IMR-90 (cell line): ENCODE measurements at regions not wholly inside any gene's neighbourhood (a gene's known extent, or its start where the extent isn't known, plus 50 kb on each side); places are given as distances from the start of the nearest gene placed in this dataset.

Experiments
- ATAC-seq: fragments of 200-7000 bp; cut with Tn5 transposase; 2 replicates; pipeline ENCODE4 v1.9.1; 2020; ENCODE audit warnings: low read depth, mild to moderate bottlenecking, moderate library complexity
- BruUV-seq: library from RNA; stranded (reverse); fragments of 400-500 nt; replicated peaks from 2 replicates; lab custom pipeline; 2021; lab: Mats Ljungman, UMichigan
- CTCF ChIA-PET: fragments of 300-600 bp; formaldehyde crosslinking; extraction: SDS; loops from one replicate; lab custom pipeline; 2021; ENCODE audit warnings: antibody characterized with exemption; lab: Yijun Ruan, JAX
- POLR2A ChIA-PET: fragments of 300-600 bp; sonication (Branson Sonifier 250); formaldehyde crosslinking; loops from one replicate; lab custom pipeline; 2022; ENCODE audit warnings: antibody characterized with exemption; ENCODE audit not compliant: unreplicated experiment; lab: Charles Lee
- DNase-seq: peaks from one replicate; pipeline ENCODE4 v3.0.0; 2013
- H2AFZ ChIP-seq: replicated peaks from 2 replicates; pipeline ENCODE3; 2013; ENCODE audit warnings: low read length, mild to moderate bottlenecking; ENCODE audit not compliant: poor library complexity
- H2AK5ac ChIP-seq: 2 replicates; pipeline ENCODE4 v1.6.1; 2013; ENCODE audit warnings: low read depth, low read length, inconsistent platforms
- H2AK9ac ChIP-seq: replicated peaks from 2 replicates; pipeline ENCODE3; 2013; ENCODE audit warnings: mild to moderate bottlenecking, low read depth, low read length, moderate library complexity; ENCODE audit not compliant: poor library complexity
- H2BK120ac ChIP-seq: 2 replicates; pipeline ENCODE4 v1.6.1; 2013; ENCODE audit warnings: low read depth, low read length, inconsistent platforms
- H2BK15ac ChIP-seq: 3 replicates; pipeline ENCODE4 v1.6.1; 2013; ENCODE audit warnings: low read depth, low read length, inconsistent platforms
- H2BK20ac ChIP-seq: 2 replicates; pipeline ENCODE4 v1.6.1; 2013; ENCODE audit warnings: low read depth, mild to moderate bottlenecking, inconsistent platforms, low read length, moderate library complexity
- H2BK5ac ChIP-seq: 2 replicates; pipeline ENCODE4 v1.6.1; 2013; ENCODE audit warnings: mild to moderate bottlenecking, low read depth, low read length, inconsistent platforms; ENCODE audit not compliant: poor library complexity, severe bottlenecking
- H3K14ac ChIP-seq: replicated peaks from 2 replicates; pipeline ENCODE4 v1.6.1; 2013; ENCODE audit warnings: low read depth, low read length, inconsistent platforms
- H3K18ac ChIP-seq: 2 replicates; pipeline ENCODE4 v1.6.1; 2013; ENCODE audit warnings: low read depth, low read length, control low read depth
- H3K23ac ChIP-seq: 2 replicates; pipeline ENCODE4 v1.6.1; 2013; ENCODE audit warnings: low read depth, low read length, inconsistent platforms
- H3K27ac ChIP-seq: 2 replicates; pipeline ENCODE4 v1.5.1; 2013; ENCODE audit warnings: mild to moderate bottlenecking, control low read depth, low read length; ENCODE audit not compliant: insufficient read depth
- H3K27me3 ChIP-seq: 2 replicates; pipeline ENCODE4 v1.6.1; 2013; ENCODE audit warnings: low read length; ENCODE audit not compliant: control insufficient read depth, insufficient read depth
- H3K36me3 ChIP-seq: 2 replicates; pipeline ENCODE4 v1.6.1; 2013; ENCODE audit warnings: low read length, mixed read lengths; ENCODE audit not compliant: control insufficient read depth, insufficient read depth
- H3K4ac ChIP-seq: 2 replicates; pipeline ENCODE4 v1.6.1; 2013; ENCODE audit warnings: low read depth, low read length, inconsistent platforms
- H3K4me1 ChIP-seq: 2 replicates; pipeline ENCODE4 v1.6.1; 2013; ENCODE audit warnings: low read length, mixed read lengths; ENCODE audit not compliant: control insufficient read depth, insufficient read depth
- H3K4me2 ChIP-seq: 2 replicates; pipeline ENCODE4 v1.6.1; 2013; ENCODE audit warnings: low read depth, mild to moderate bottlenecking, control low read depth, low read length, moderate library complexity
- H3K4me3 ChIP-seq: 2 replicates; pipeline ENCODE4 v1.5.1; 2013; ENCODE audit warnings: low read depth, mild to moderate bottlenecking, control low read depth, low read length, moderate library complexity; ENCODE audit not compliant: insufficient read depth
- H3K56ac ChIP-seq: 2 replicates; pipeline ENCODE4 v1.6.1; 2013; ENCODE audit warnings: low read length, inconsistent platforms; ENCODE audit not compliant: insufficient read depth; ENCODE audit errors: extremely low read depth
- H3K79me1 ChIP-seq, 2 experiments: 2 replicates each; pipeline ENCODE4 v1.6.1; 2013; ENCODE audit warnings: low read length in 2 of 2, inconsistent platforms in 1 of 2, low read depth in 1 of 2
- H3K9ac ChIP-seq: 2 replicates; pipeline ENCODE4 v1.6.1; 2013; ENCODE audit warnings: low read depth, low read length, control low read depth
- H3K9me1 ChIP-seq: 2 replicates; pipeline ENCODE4 v1.6.1; 2013; ENCODE audit warnings: low read length, inconsistent platforms; ENCODE audit not compliant: insufficient read depth
- H3K9me3 ChIP-seq: 2 replicates; pipeline ENCODE4 v1.6.1; 2013; ENCODE audit warnings: low read length; ENCODE audit not compliant: control insufficient read depth, insufficient read depth
- H4K20me1 ChIP-seq: 2 replicates; pipeline ENCODE4 v1.6.1; 2013; ENCODE audit warnings: low read length, inconsistent platforms; ENCODE audit not compliant: insufficient read depth
- H4K5ac ChIP-seq: 2 replicates; pipeline ENCODE4 v1.6.1; 2013; ENCODE audit warnings: mild to moderate bottlenecking, low read depth, low read length, control low read depth
- H4K8ac ChIP-seq, 2 experiments: 2 replicates each; pipeline ENCODE4 v1.6.1; 2013; ENCODE audit warnings: low read depth in 2 of 2, low read length in 2 of 2, control low read depth in 1 of 2, inconsistent platforms in 1 of 2
- H4K91ac ChIP-seq: 2 replicates; pipeline ENCODE4 v1.6.1; 2013; ENCODE audit warnings: low read depth, low read length, inconsistent platforms; ENCODE audit not compliant: insufficient read depth
- CEBPB ChIP-seq: IDR thresholded peaks from 2 replicates; pipeline ENCODE4 v1.6.1; 2012; ENCODE audit warnings: low read depth, low read length, improper control_type of control experiment
- FOS ChIP-seq: fragments of 150-350 bp; IDR thresholded peaks from 2 replicates; pipeline ENCODE4 v1.6.1; 2016; ENCODE audit warnings: low read depth, low read length
- MXI1 ChIP-seq: IDR thresholded peaks from 2 replicates; pipeline ENCODE4 v1.6.1; 2012; ENCODE audit warnings: low read depth, mild to moderate bottlenecking, low read length, moderate library complexity, borderline replicate concordance
- RAD21 ChIP-seq: IDR thresholded peaks from 2 replicates; pipeline ENCODE4 v1.6.1; 2012; ENCODE audit warnings: low read length, improper control_type of control experiment
- SMC3 ChIP-seq: fragments of 150-350 bp; IDR thresholded peaks from 2 replicates; pipeline ENCODE4 v1.6.1; 2016; ENCODE audit warnings: low read depth, mild to moderate bottlenecking, antibody characterized with exemption, low read length, moderate library complexity
- USF2 ChIP-seq: fragments of 150-350 bp; IDR thresholded peaks from 2 replicates; pipeline ENCODE4 v1.6.1; 2017; ENCODE audit warnings: mild to moderate bottlenecking, antibody characterized with exemption, low read length, low read depth
- WGBS, 2 experiments: methylation state at CpG; one replicate each; pipeline versions ENCODE4 v1.1.5 to v1.1.7; 2013; ENCODE audit warnings: missing lambda C conversion rate in 2 of 2; ENCODE audit not compliant: insufficient read length in 1 of 2; ENCODE audit errors: extremely low coverage in 2 of 2; 5-methylcytosine and 5-hydroxymethylcytosine counted together
- dilution Hi-C: fragments of 300-500 bp; cut with HindIII; formaldehyde crosslinking; loops from one replicate; pipeline ENCODE4 v1.14.3; 2018; ENCODE audit warnings: low sequenced_read_pairs; ENCODE audit not compliant: unreplicated experiment
- in situ Hi-C: fragments of 300-500 bp; cut with MboI; formaldehyde crosslinking; loops from 3 replicates; pipeline ENCODE4 v1.14.3; 2019; ENCODE audit warnings: low sequenced_read_pairs, inconsistent platforms, mixed read lengths
- intact Hi-C: fragments of 100-400 bp; cut with micrococcal nuclease; formaldehyde crosslinking; loops from 2 replicates; pipeline ENCODE4 v1.10.0; 2022

DNA sequence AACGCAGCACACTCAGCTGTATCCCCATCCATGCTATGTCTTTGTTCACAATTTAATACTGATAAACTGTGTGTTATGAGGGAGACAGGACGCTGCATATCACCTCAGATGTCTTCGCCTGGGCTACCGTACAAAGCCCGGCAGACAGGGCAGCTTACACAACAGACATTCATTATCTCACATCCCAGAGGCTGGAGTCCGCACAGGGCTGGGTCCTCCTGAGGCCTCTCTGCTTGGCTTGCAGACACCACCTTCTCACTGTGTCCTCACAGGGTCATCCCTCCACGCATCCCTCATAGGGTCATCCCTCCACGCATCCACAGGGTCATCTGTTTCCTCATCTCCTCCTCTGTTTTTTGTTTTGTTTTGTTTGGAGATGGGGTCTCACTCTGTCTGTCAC is 61.2 kb downstream of the SHANK2 start:
- H4K8ac ChIP-seq: no peak overlapping the region
- H3K9me1 ChIP-seq: no peaks in the 10 kb centered on the region
- H4K20me1 ChIP-seq: no peaks in the 10 kb centered on the region; the same call in 1 of the 2 replicates
- DNase-seq (no peak), ATAC-seq (no peak)
- TF ChIP-seq SMC3 (no peak), USF2 (no peak), CEBPB (no peak), MXI1 (no peak), FOS (no peak), RAD21 (no peak)
- no peaks in the 10 kb centered on the region for H3K9me3 ChIP-seq
- no peaks in the 10 kb centered on the region for H3K4me1 ChIP-seq
- H3K9ac ChIP-seq: no peak overlapping the region
- H3K23ac ChIP-seq: no peak overlapping the region
- in situ Hi-C loops (no loop called here), intact Hi-C loops (no loop called here), dilution Hi-C loops (no loop called here)
- no peak overlapping the region for H2BK15ac ChIP-seq
- no peak overlapping the region for H2AK5ac ChIP-seq
- no peak overlapping the region for H2BK5ac ChIP-seq
- no peak overlapping the region for H2BK20ac ChIP-seq
- H3K36me3 ChIP-seq: peaks cover 5% of the 10 kb centered on the region
- no CpG with 5 or more reads among the region's 8 CpGs for WGBS, 2 experiments
- H3K4me2 ChIP-seq: no peak overlapping the region
- no peak overlapping the region for H4K91ac ChIP-seq
- H3K27me3 ChIP-seq: no peaks in the 10 kb centered on the region
- no peak overlapping the region for H4K5ac ChIP-seq
- no peaks in the 10 kb centered on the region for H3K79me1 ChIP-seq
- no peak overlapping the region for H2AK9ac ChIP-seq
- no peak overlapping the region for H3K18ac ChIP-seq
- H3K4me3 ChIP-seq: no peak overlapping the region
- no peak overlapping the region for H3K14ac ChIP-seq
- CTCF ChIA-PET: no interaction called here
- POLR2A ChIA-PET: no interaction called here
- H3K56ac ChIP-seq: no peak overlapping the region
- H2AFZ ChIP-seq: no peak overlapping the region
- H3K27ac ChIP-seq: no peak overlapping the region
- BruUV-seq: no TSS peak
- H2BK120ac ChIP-seq: no peak overlapping the region
- H3K4ac ChIP-seq: no peak overlapping the region
